H7 (cell line): ENCODE measurements at regions not wholly inside any gene's neighbourhood (a gene's known extent, or its start where the extent isn't known, plus 50 kb on each side); places are given as distances from the start of the nearest gene placed in this dataset.

Experiments
- DNase-seq: peaks from one replicate; pipeline ENCODE4 v3.0.0; 2012
- H3K27me3 ChIP-seq: 2 replicates; pipeline ENCODE4 v1.6.0; 2011; ENCODE audit warnings: mild to moderate bottlenecking, low read length; ENCODE audit not compliant: control insufficient read depth, insufficient read depth
- H3K36me3 ChIP-seq: replicated peaks from 2 replicates; pipeline ENCODE4 v1.5.1; 2011; ENCODE audit warnings: low read length; ENCODE audit not compliant: control insufficient read depth, insufficient read depth
- H3K4me3 ChIP-seq: 2 replicates; pipeline ENCODE4 v1.5.1; 2011; ENCODE audit warnings: low read depth, mild to moderate bottlenecking, control low read depth, low read length, moderate library complexity; ENCODE audit not compliant: insufficient read depth

DNA sequence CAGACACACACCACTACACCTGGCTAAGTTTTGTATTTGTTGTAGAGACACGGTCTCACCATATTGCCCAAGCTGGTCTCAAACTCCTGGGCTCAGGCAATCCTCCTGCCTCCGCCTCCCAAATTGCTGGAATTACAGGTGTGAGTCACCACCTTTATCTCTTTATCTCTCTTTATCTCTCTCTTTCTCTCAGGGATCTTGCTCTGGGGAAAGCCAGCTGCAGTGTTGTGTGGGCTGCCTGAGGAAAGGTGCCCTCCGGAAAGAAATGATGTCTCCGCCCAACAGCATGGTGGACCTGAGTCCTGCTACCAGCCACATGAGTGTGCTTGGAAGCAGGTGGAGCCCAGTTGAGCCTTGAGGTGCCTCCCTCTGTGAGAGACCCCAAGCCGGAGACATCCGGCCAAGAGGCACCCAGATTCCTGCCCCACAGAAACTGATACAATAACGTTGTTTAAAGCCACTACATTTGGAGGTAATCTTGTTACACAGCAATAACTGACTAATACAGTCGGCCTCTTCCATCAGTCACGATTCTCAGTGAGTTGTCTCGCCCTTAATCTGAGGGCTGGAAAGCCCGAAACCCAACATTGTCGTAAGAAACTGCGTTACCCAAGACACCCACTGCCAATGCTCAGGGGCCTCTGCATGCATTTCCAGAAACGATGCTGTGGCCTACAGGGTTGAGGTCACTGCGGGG is 68.0 kb upstream of the RPH3AL start:
- Histone ChIP-seq H3K4me3 (no peak overlapping the region), H3K27me3 (no peaks in the 10 kb centered on the region), H3K36me3 (no peaks in the 10 kb centered on the region)
- no peak for DNase-seq

GRCh38 chr17:419073-419735 is 66.6 kb upstream of the RPH3AL start:
- no peaks in the 10 kb centered on the region; the same call in 1 of the 2 replicates for H3K36me3 ChIP-seq
- H3K4me3 ChIP-seq: no peak overlapping the region
- H3K27me3 ChIP-seq: no peaks in the 10 kb centered on the region
- DNase-seq: no peak

- Histone ChIP-seq H3K27me3 (no peaks in the 10 kb centered on the region), H3K4me3 (no peak overlapping the region), H3K36me3 (no peaks in the 10 kb centered on the region; the same call in 1 of the 2 replicates)
- DNase-seq: no peak
Observed at GRCh38 chr17:418421-418751, 65.8 kb upstream of the RPH3AL start.

DNA sequence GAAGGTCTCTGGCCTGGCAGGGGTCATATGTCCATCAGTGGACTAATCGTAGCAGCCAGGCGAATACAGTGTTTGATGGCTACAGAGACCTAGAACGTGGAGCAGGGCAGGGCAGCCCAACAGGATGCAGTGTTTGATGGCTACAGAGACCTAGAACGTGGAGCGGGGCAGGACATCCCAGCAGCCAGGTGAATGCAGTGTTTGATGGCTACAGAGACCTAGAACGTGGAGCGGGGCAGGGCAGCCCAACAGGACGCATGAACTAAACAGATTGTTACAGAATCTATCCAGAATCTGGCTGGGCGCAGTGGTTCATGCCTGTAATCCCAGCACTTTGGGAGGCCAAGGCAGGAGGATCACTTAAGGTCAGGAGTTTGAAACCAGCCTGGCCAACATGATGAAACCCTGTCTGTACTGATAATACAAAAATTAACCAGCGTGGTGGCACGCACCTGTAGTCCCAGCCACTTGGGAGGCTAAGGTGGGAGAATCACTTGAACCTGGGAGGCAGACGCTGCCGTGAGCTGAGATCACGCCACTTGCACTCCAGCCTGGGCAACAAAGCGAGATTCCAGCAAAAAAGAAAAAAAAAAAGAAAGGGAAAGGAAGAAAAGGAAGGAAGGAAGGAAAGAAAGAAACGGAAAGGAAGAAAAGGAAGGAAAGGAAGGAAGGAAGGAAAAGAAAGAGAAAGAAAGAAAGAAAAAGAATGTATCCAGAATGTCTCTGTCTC is 65.2 kb upstream of the RPH3AL start:
- no peaks in the 10 kb centered on the region for H3K27me3 ChIP-seq
- DNase-seq: no peak
- H3K36me3 ChIP-seq: no peaks in the 10 kb centered on the region; the same call in 1 of the 2 replicates

DNA sequence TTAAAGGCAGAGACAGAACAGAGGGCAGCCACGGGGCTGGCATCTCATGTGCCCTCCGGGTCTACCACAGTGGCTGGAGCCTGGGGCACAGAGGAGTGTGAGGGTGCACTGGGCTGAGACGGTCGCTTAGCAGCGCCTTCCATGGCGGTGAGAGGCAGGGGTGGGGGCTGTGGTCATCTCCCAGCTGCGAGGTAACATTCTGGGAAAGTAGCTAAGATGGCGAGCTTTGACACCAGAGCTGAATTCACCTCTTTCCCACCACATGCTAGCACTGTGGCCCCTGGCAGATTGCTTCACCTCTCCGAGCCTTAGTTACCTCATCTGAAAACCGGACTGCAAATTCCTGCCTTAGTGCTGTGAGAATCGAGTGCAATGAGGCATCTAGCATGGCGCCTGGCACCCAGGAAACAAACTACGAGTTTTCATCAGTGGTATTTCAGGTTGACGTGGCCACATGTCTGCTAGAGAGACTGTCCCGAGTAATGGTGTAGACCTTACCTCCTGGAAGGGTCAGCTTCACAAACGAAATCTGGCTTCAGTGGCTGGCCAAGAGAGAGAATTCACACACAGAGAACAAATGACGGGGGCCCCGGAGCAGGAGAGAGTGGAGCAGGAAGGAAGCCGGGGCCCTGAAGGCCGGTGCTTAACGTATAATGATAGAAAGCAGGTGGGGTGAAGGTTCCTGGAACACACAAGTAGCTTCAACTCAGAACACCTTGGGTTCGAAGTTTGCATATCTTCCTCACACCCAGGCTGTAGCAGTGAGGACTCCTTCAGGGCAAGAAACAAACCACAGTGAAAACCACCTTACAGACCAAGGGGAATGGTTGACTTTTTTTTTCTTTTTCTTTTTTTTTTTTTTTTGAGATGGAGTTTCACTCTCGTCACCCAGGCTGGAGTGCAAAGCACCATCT is 63.9 kb upstream of the RPH3AL start:
- Histone ChIP-seq H3K36me3 (no peaks in the 10 kb centered on the region; the same call in 1 of the 2 replicates), H3K27me3 (no peaks in the 10 kb centered on the region), H3K4me3 (no peak overlapping the region)
- no peak for DNase-seq

More for the DNA sequence above, 65.2 kb upstream of the RPH3AL start:
- H3K4me3 ChIP-seq: no peak overlapping the region

GRCh38 chr17:413706-414380 is 61.2 kb upstream of the RPH3AL start:
- H3K27me3 ChIP-seq: no peaks in the 10 kb centered on the region
- no peak overlapping the region for H3K4me3 ChIP-seq
- DNase-seq: no peak
- H3K36me3 ChIP-seq: no peaks in the 10 kb centered on the region; the same call in 1 of the 2 replicates

GRCh38 chr17:413016-413350 is 60.4 kb upstream of the RPH3AL start:
- H3K36me3 ChIP-seq: no peaks in the 10 kb centered on the region; the same call in 1 of the 2 replicates
- no peaks in the 10 kb centered on the region for H3K27me3 ChIP-seq
- DNase-seq: no peak
- no peak overlapping the region for H3K4me3 ChIP-seq

DNA sequence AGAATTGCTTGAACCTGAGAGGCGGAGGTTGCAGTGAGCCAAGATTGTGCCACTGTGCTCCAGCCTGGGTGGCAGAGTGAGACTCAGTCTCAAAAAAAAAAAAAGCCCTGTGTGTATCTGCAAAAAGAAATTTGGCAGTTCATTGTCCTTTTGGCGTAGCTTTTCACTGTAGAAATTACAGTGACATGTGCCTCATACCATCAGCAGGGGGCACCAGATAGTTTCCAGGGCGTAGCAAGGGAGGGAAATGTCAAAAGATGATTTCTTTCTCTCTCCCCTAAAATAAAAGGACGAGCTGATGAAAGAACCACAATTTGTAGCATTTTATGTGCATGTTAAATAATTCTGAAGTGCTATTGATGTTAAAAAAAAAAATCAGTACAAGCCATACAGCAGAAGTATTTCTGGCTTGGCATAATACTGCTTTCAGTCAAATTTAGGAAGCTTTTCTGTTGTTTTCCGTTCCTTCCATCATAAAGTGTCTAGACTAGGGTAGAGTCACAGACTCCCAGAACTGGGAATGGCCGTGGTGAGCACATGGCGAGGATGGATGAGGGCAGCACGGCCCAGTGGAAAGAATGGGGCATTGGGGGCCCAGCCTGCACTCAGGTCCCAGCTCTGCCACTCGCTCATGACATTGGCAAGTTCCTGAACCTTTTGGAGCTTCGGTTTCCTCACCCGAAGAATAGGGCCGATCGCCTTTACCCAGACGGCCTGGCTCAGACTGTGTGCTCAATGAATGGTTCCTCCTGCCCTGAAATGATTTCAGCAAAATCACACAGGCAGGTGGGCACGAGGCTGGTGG is 59.8 kb upstream of the RPH3AL start:
- H3K36me3 ChIP-seq: no peaks in the 10 kb centered on the region; the same call in 1 of the 2 replicates
- peak; percentile 79 for DNase-seq
- no peak overlapping the region for H3K4me3 ChIP-seq
- H3K27me3 ChIP-seq: no peaks in the 10 kb centered on the region

DNA sequence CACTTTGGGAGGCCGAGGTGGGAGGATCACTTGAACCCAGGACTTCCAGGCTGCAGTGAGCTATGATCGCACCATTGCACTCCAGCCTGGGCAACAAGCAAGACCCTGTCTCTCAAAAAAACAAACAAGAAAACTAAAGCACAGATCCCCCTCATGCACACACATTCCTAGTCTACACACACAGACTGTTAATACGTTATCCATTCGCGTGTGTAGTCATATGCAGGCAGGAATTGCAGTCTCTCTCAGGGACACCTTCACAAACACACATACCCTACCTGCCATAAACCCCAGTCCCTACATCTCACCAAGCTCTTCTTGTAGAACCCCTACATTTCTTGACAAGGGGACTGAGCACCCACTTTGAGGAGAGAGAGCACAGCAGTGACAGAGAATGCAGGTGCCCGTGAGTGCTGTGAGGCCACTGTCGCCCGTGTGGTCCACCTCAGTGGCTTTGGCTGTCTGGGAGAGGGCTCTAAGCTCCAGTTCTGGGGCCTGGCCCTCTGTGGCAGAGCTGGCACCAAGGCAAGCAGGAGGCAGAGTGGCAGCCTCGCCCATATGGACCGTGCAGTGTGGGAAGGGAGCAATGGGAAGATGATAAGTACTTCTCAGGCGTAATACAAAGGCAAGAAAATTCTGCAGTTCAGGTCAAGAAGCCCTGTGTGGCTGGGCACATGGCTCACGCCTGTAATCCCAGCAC is 59.0 kb upstream of the RPH3AL start:
- DNase-seq: no peak
- no peaks in the 10 kb centered on the region for H3K27me3 ChIP-seq
- no peaks in the 10 kb centered on the region; the same call in 1 of the 2 replicates for H3K36me3 ChIP-seq
- no peak overlapping the region for H3K4me3 ChIP-seq

- Histone ChIP-seq H3K36me3 (no peaks in the 10 kb centered on the region; the same call in 1 of the 2 replicates), H3K4me3 (peak overlapping the region; percentile 78), H3K27me3 (no peaks in the 10 kb centered on the region)
- DNase-seq: no peak
Observed at GRCh38 chr17:410543-411401, 58.2 kb upstream of the RPH3AL start.

DNA sequence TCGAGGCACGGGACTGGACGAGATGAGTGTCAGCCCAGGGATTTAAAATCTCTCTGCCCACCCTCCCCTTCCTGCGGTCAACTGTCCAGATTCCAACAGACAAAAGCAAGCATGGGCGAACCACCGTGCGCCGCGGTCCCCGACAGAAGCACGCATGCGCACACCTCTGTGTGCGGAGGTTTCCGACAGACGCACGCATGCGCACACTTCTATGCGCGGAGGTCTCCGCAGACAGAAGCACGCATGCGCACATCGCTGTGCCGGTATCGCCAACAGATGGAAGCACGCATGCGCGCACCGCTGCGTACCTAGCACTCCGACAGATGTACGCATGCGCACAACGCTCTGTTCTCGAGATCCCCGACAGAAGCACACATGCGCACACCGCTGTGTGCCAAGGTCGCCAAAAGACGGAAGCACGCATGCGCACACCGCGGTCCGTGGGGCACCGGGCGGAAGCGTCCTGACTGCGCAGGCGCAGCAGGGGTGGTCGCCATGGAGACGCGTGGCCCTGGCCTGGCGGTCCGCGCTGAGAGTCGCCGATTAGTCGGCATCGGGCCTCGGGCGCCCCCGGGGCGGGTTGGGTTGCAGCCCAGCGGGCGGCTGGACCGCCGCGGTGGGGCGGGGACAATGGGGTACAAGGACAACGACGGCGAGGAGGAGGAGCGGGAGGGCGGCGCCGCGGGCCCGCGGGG is 57.4 kb upstream of the RPH3AL start:
- H3K4me3 ChIP-seq: peak overlapping the region; percentile 78
- DNase-seq: peak; percentile 98
- H3K27me3 ChIP-seq: no peaks in the 10 kb centered on the region
- H3K36me3 ChIP-seq: no peaks in the 10 kb centered on the region; the same call in 1 of the 2 replicates
